CD14-positive monocyte (primary cell): ENCODE measurements at regions not wholly inside any gene's neighbourhood (a gene's known extent, or its start where the extent isn't known, plus 50 kb on each side); places are given as distances from the start of the nearest gene placed in this dataset.

ENCODE experiments used
- DNase-seq, 3 donors: peaks; one replicate each; pipeline ENCODE4 v3.0.0-alpha.2; 2011 to 2022
- H2AFZ ChIP-seq: 2 replicates; pipeline ENCODE4 v1.6.0; 2012; ENCODE audit warnings: mild to moderate bottlenecking, low read depth, low read length, inconsistent platforms; ENCODE audit not compliant: insufficient read depth, poor library complexity, severe bottlenecking
- H3K27ac ChIP-seq, 2 donors: 1 replicate in 1 of 2; 2 replicates in 1 of 2; pipeline ENCODE4 v1.5.1; 2012 to 2013; ENCODE audit warnings: low read length in 2 of 2, control low read depth in 1 of 2, inconsistent platforms in 1 of 2, low read depth in 1 of 2, mild to moderate bottlenecking in 1 of 2
- H3K27me3 ChIP-seq, 2 donors: one replicate each; pipeline versions ENCODE4 v1.6.0 to v1.6.1; 2011 to 2013; ENCODE audit warnings: low read length in 2 of 2; ENCODE audit not compliant: control insufficient read depth in 2 of 2, insufficient read depth in 2 of 2
- H3K36me3 ChIP-seq, 2 donors: replicated peaks in 1 of 2; 1 replicate in 1 of 2; 2 replicates in 1 of 2; pipeline versions ENCODE4 v1.5.1 to v1.6.1; 2012 to 2013; ENCODE audit warnings: low read length in 2 of 2, control low read depth in 1 of 2, inconsistent platforms in 1 of 2, mild to moderate bottlenecking in 1 of 2; ENCODE audit not compliant: insufficient read depth in 2 of 2, control insufficient read depth in 1 of 2
- H3K4me1 ChIP-seq, 2 donors: 1 replicate in 1 of 2; 2 replicates in 1 of 2; pipeline versions ENCODE4 v1.5.1 to v1.6.1; 2012 to 2013; ENCODE audit warnings: low read length in 2 of 2, control low read depth in 1 of 2, inconsistent platforms in 1 of 2, mild to moderate bottlenecking in 1 of 2, moderate library complexity in 1 of 2; ENCODE audit not compliant: insufficient read depth in 2 of 2, control insufficient read depth in 1 of 2
- H3K4me2 ChIP-seq: replicated peaks from 2 replicates; pipeline ENCODE3; 2012; ENCODE audit warnings: low read length, moderate library complexity, mild to moderate bottlenecking; ENCODE audit not compliant: poor library complexity, severe bottlenecking; ENCODE audit errors: extremely low read depth
- H3K4me3 ChIP-seq, 3 experiments: fragments of 200-600 bp in 1 of 3; sonication (generic) in 1 of 3; replicated peaks in 1 of 3; 1 replicate in 2 of 3; 2 replicates in 1 of 3; pipeline ENCODE4 v1.5.1; 2011 to 2013; ENCODE audit warnings: low read length in 3 of 3, mild to moderate bottlenecking in 3 of 3, control low read depth in 2 of 3, low read depth in 2 of 3, inconsistent platforms in 1 of 3, moderate library complexity in 1 of 3
- H3K79me2 ChIP-seq: 2 replicates; pipeline ENCODE4 v1.6.0; 2012; ENCODE audit warnings: mild to moderate bottlenecking, control low read depth, inconsistent platforms, low read length, moderate library complexity; ENCODE audit not compliant: insufficient read depth
- H3K9ac ChIP-seq: 2 replicates; pipeline ENCODE4 v1.6.0; 2017; ENCODE audit warnings: low read length, mild to moderate bottlenecking; ENCODE audit not compliant: insufficient read depth, poor library complexity, severe bottlenecking
- H3K9me3 ChIP-seq, 2 donors: replicated peaks in 1 of 2; 1 replicate in 1 of 2; 2 replicates in 1 of 2; pipeline versions ENCODE4 v1.5.1 to v1.6.1; 2012 to 2013; ENCODE audit warnings: low read length in 2 of 2, control low read depth in 1 of 2; ENCODE audit not compliant: control insufficient read depth in 1 of 2, insufficient read depth in 1 of 2
- H4K20me1 ChIP-seq: 2 replicates; pipeline ENCODE4 v1.6.0; 2012; ENCODE audit warnings: mild to moderate bottlenecking, low read length, control low read depth, moderate library complexity; ENCODE audit not compliant: insufficient read depth
- H3K27ac Mint-ChIP-seq, 7 donors: one replicate each; pipeline ENCODE4 v1.8.0; 2020; ENCODE audit warnings: mild to moderate bottlenecking in 7 of 7, mixed read lengths in 7 of 7, moderate library complexity in 6 of 7, inconsistent platforms in 2 of 7
- H3K27me3 Mint-ChIP-seq, 3 donors: one replicate each; pipeline ENCODE4 v1.8.0; 2021 to 2022; ENCODE audit warnings: low read depth in 3 of 3, mild to moderate bottlenecking in 3 of 3, mixed read lengths in 3 of 3, moderate library complexity in 3 of 3, inconsistent platforms in 1 of 3
- H3K36me3 Mint-ChIP-seq, 2 donors: one replicate each; pipeline ENCODE4 v1.8.0; 2020; ENCODE audit warnings: mixed read lengths in 2 of 2, inconsistent platforms in 1 of 2, mild to moderate bottlenecking in 1 of 2
- H3K4me1 Mint-ChIP-seq: one replicate; pipeline ENCODE4 v1.8.0; 2020; ENCODE audit warnings: mild to moderate bottlenecking, mixed read lengths
- H3K4me3 Mint-ChIP-seq, 2 donors: one replicate each; pipeline ENCODE4 v1.8.0; 2020; ENCODE audit warnings: mild to moderate bottlenecking in 2 of 2, mixed read lengths in 2 of 2, moderate library complexity in 1 of 2
- H3K9me3 Mint-ChIP-seq, 7 donors: one replicate each; pipeline ENCODE4 v1.8.0; 2020 to 2022; ENCODE audit warnings: mixed read lengths in 7 of 7, mild to moderate bottlenecking in 6 of 7, moderate library complexity in 6 of 7, inconsistent platforms in 2 of 7
- WGBS: methylation state at CpG from one replicate; pipeline ENCODE4 v1.1.5; 2013; ENCODE audit warnings: missing lambda C conversion rate; ENCODE audit not compliant: insufficient coverage; 5-methylcytosine and 5-hydroxymethylcytosine counted together
- intact Hi-C, 2 donors: fragments of 100-400 bp; cut with micrococcal nuclease; formaldehyde crosslinking; loops; one replicate each; pipeline versions ENCODE4 v1.15.0 to v1.15.1; 2023
- TF ChIP-seq, protein P1 (sequence below): fragments of 200-600 bp; IDR thresholded peaks from one replicate; pipeline ENCODE4 v1.8.0; 2022; ENCODE audit warnings: antibody characterized with exemption, mild to moderate bottlenecking

DNA sequence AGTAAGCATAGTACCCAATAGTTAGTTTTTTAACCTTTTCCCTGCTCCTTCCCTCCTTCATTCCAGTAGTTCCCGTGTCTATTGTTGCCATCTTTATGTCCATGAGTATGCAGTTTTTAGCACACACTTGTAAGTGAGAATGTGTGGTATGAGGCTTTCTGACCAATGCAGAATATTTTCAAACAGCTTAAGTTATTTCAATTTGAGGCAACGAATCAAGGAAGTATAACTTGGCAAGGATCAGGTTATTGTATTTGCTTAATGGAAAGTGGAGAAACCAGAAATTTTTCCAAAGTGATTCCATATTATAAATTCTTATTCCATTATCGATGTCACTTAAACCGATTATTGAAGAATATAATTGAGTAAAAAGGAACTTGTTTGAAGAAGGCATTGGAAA is 954.8 kb downstream of the GBE1 start:
- H3K36me3 ChIP-seq: no peaks in the 10 kb centered on the region
- no peaks in the 10 kb centered on the region for H3K79me2 ChIP-seq
- no peak for DNase-seq
- H2AFZ ChIP-seq: no peak overlapping the region
- Mint-ChIP-seq H3K36me3 (no peaks in the 10 kb centered on the region), H3K9me3 (peaks cover 0 to 6% (median 2%) of the 10 kb centered on the region in 7 donors), H3K27me3 (no peaks in the 10 kb centered on the region), H3K4me1 (no peaks in the 10 kb centered on the region), H3K27ac (no peak overlapping the region), H3K4me3 (no peak overlapping the region)
- H3K9ac ChIP-seq: no peak overlapping the region
- H3K27ac ChIP-seq: no peak overlapping the region
- no peaks in the 10 kb centered on the region for H4K20me1 ChIP-seq
- TF ChIP-seq, protein P1, sequence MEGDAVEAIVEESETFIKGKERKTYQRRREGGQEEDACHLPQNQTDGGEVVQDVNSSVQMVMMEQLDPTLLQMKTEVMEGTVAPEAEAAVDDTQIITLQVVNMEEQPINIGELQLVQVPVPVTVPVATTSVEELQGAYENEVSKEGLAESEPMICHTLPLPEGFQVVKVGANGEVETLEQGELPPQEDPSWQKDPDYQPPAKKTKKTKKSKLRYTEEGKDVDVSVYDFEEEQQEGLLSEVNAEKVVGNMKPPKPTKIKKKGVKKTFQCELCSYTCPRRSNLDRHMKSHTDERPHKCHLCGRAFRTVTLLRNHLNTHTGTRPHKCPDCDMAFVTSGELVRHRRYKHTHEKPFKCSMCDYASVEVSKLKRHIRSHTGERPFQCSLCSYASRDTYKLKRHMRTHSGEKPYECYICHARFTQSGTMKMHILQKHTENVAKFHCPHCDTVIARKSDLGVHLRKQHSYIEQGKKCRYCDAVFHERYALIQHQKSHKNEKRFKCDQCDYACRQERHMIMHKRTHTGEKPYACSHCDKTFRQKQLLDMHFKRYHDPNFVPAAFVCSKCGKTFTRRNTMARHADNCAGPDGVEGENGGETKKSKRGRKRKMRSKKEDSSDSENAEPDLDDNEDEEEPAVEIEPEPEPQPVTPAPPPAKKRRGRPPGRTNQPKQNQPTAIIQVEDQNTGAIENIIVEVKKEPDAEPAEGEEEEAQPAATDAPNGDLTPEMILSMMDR: no peak
- no peak overlapping the region for H3K4me2 ChIP-seq
- intact Hi-C loops: no loop called here
- no peak overlapping the region for H3K4me3 ChIP-seq
- peaks cover 4 to 6% of the 10 kb centered on the region in 2 donors for H3K9me3 ChIP-seq
- WGBS: no CpG with 5 or more reads among the region's 4 CpGs
- H3K27me3 ChIP-seq: no peaks in the 10 kb centered on the region
- no peaks in the 10 kb centered on the region for H3K4me1 ChIP-seq

DNA sequence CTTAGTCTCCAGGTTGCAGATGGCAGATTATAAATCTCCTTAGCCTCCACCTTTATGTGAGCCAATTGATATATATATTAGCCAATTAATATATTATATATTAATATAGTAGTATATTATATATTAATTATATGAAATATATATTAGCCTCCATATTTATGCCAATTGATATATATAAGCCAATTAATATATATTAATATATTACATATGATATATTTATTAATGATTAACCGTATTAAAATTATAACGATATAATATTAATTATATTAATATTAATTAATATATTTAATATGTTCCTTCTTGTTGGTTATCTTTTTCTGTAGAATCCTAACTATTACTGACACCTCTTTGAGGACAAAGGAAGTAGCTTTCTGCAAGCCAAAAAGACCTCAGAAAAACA is 972.5 kb downstream of the GBE1 start:
- TF ChIP-seq, protein P1: no peak
- no peaks in the 10 kb centered on the region for H3K4me1 Mint-ChIP-seq
- no peak overlapping the region for H3K4me3 Mint-ChIP-seq
- H3K9me3 ChIP-seq: no peaks in the 10 kb centered on the region
- no peaks in the 10 kb centered on the region for H3K79me2 ChIP-seq
- H3K4me3 ChIP-seq: no peak overlapping the region
- no peak overlapping the region for H3K9ac ChIP-seq
- no peak overlapping the region for H3K27ac ChIP-seq
- H2AFZ ChIP-seq: no peak overlapping the region
- H3K36me3 ChIP-seq: no peaks in the 10 kb centered on the region
- no peaks in the 10 kb centered on the region for H3K27me3 ChIP-seq
- no peaks in the 10 kb centered on the region for H3K4me1 ChIP-seq
- WGBS: no CpG with 5 or more reads among the region's 2 CpGs
- H3K9me3 Mint-ChIP-seq: peaks cover 0 to 6% (median 2%) of the 10 kb centered on the region in 7 donors
- no peak overlapping the region for H3K4me2 ChIP-seq
- no peaks in the 10 kb centered on the region for H4K20me1 ChIP-seq
- intact Hi-C loops: no loop called here
- no peaks in the 10 kb centered on the region for H3K27me3 Mint-ChIP-seq
- H3K36me3 Mint-ChIP-seq: no peaks in the 10 kb centered on the region
- no peak overlapping the region for H3K27ac Mint-ChIP-seq
- DNase-seq: no peak
